ENCODE measurements at regions not wholly inside any gene's neighbourhood (a gene's known extent, or its start where the extent isn't known, plus 50 kb on each side); places are given as distances from the start of the nearest gene placed in this dataset.
"Not testable (repeated sequence)": the region's sequence is repeated elsewhere in the genome, so short reads cannot be mapped to it uniquely, and the experiment has no call there.

- not testable (repeated sequence) for DNase-seq
These were observed 73.8 kb upstream of the FANCC start for GRCh38 chr9:95391271-95391670.

GRCh38 chr9:95389373-95389772 lies 71.9 kb upstream of the FANCC start:
- DNase-seq, result no peak

- DNase-seq, result no peak
These were observed 69.3 kb upstream of the FANCC start for GRCh38 chr9:95386843-95387242.

GRCh38 chr9:95385521-95385920 lies 68.0 kb upstream of the FANCC start:
- no peak for DNase-seq

- no peak for DNase-seq
These were observed 66.3 kb upstream of the FANCC start for GRCh38 chr9:95383845-95384244.

DNA sequence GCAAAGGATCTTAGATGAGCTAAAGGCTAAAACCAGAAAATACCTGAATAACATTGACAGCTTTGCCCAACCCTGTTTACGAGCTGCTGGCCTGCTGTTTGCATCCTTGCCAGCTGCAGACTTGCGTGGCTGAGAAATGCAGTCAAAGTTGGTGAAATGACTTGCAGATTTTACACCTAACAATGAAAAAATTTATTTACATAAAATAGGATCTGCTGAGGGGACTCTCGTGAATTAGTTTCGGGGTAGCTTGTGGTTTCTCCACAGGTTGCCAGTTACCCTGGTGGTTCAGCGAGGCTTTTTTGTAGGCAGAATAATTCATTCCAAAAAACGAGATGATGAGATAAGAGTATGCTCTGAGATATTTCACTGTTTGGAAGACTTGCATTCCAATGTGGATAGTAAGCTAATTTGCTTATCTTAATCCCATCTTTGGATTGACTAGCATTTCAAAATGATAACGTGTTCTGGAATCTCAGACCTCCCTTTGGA lies 65.7 kb upstream of the FANCC start:
- no peak for DNase-seq

DNA sequence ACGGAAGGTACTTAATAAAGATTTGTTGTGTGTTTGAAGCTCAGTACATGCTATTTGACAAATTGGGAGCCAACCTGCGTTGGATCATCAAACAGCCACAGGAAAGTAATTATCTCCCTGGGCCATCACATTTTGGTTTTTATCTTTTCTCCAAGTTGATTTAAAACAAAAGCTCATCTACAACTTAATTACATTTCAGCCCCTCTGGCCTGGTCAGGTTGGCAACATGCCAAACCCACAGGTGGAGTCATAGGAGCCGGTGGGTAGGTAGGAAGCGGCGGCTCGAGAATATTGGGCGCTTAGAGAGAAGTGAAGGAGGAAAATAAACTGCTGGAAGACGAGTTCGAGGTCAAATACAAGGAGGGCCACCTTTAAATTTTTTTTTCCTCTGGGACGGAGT lies 64.9 kb upstream of the FANCC start:
- no peak for DNase-seq

DNA sequence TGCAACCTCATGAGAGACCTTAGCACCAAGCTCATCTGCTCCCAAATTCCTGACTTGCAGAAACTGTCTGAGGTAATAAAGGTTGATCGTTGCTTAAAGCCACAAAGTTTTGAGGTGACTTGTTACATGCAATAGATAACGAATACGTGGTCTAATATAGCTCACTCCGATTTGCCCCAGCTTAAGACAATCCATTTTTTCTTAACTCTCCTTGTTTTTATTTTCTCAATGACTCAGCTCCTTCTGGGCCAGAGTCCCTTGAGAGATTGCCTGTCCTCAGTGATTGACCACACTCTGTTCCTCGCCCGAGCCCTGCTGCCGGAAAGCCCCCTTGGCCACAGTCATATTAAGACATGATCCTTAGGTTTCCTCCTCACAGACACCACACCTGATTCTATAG lies 63.7 kb upstream of the FANCC start:
- no peak for DNase-seq

GRCh38 chr9:95379630-95380029 lies 62.1 kb upstream of the FANCC start:
- DNase-seq, result no peak

- DNase-seq, result no peak
These were observed 56.4 kb upstream of the FANCC start for GRCh38 chr9:95373782-95374487.

DNA sequence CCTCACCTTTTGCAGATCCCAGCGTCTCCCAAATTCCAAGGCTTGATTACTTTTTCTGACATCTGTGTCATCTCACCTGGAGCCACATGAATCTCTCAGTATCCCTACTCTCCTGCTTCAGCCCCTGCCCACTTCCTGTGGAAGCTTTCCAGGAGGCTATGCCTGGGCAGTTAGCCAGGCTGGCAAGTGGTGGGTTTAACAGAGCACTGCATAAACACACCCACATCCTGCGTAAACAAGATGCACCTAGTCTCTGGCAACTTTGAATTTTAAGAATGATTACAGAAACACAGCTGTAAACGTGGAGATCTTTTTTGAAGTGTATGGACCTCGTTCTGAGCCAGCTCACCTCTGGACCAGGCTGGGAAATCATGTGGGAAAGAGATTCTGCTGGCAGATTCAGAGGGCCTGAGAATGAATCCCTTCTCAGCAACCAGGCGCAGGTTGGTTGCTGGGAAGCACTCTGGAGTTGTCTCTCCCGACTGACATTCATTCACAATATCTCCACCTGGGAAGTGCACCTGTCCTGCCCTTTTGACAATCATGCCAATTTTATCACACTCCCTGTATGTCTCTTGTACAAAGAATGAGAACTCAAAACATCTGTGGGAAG lies 55.7 kb upstream of the FANCC start:
- peak; percentile 10 for DNase-seq

- no peak for DNase-seq
These were observed 52.6 kb upstream of the FANCC start for GRCh38 chr9:95370064-95370463.

- DNase-seq, result no peak
These were observed 51.1 kb upstream of the FANCC start for GRCh38 chr9:95368377-95369160.
